OCI-LY1 (cell line): ENCODE measurements at regions not wholly inside any gene's neighbourhood (a gene's known extent, or its start where the extent isn't known, plus 50 kb on each side); places are given as distances from the start of the nearest gene placed in this dataset.

Experiments
- H2AFZ ChIP-seq: fragments of 200-600 bp; sonication (generic), shearing (Covaris generic); 2 replicates; pipeline ENCODE4 v1.6.0; 2014; ENCODE audit warnings: antibody characterized with exemption, mild to moderate bottlenecking, low read length
- H3F3A ChIP-seq: fragments of 200-600 bp; sonication (generic), shearing (Covaris generic); 2 replicates; pipeline ENCODE4 v1.6.0; 2014; ENCODE audit warnings: mild to moderate bottlenecking, antibody characterized with exemption, low read length, moderate library complexity; ENCODE audit not compliant: insufficient read depth
- H3K27ac ChIP-seq: fragments of 200-600 bp; sonication (generic); 2 replicates; pipeline ENCODE4 v1.5.1; 2014; ENCODE audit warnings: low read length, mixed run types, mild to moderate bottlenecking, low read depth; ENCODE audit not compliant: poor library complexity, severe bottlenecking
- H3K27me3 ChIP-seq: fragments of 200-600 bp; sonication (generic); 2 replicates; pipeline ENCODE4 v1.6.0; 2014; ENCODE audit warnings: antibody characterized with exemption, mild to moderate bottlenecking, low read length, moderate library complexity; ENCODE audit not compliant: insufficient read depth
- H3K36me3 ChIP-seq: fragments of 200-600 bp; sonication (generic); 2 replicates; pipeline ENCODE4 v1.6.1; 2014; ENCODE audit warnings: mild to moderate bottlenecking, antibody characterized with exemption, low read length, moderate library complexity, mixed read lengths; ENCODE audit not compliant: insufficient read depth
- H3K4me1 ChIP-seq: fragments of 200-600 bp; sonication (generic); 2 replicates; pipeline ENCODE4 v1.5.1; 2014; ENCODE audit warnings: mild to moderate bottlenecking, low read length, moderate library complexity; ENCODE audit not compliant: insufficient read depth, severe bottlenecking
- H3K4me2 ChIP-seq: fragments of 200-600 bp; sonication (generic), shearing (Covaris generic); 2 replicates; pipeline ENCODE4 v1.6.1; 2014; ENCODE audit warnings: low read length
- H3K4me3 ChIP-seq: fragments of 200-600 bp; sonication (generic); 2 replicates; pipeline ENCODE4 v1.5.1; 2014; ENCODE audit warnings: low read length, low read depth, mild to moderate bottlenecking, mixed read lengths; ENCODE audit not compliant: poor library complexity, severe bottlenecking
- H3K79me2 ChIP-seq: fragments of 200-600 bp; shearing (Covaris generic); 2 replicates; pipeline ENCODE4 v1.6.1; 2016; ENCODE audit warnings: mixed run types, low read length, mixed read lengths; ENCODE audit not compliant: insufficient read depth
- H3K9ac ChIP-seq: fragments of 200-600 bp; sonication (generic), shearing (Covaris generic); 2 replicates; pipeline ENCODE4 v1.6.1; 2014; ENCODE audit warnings: mild to moderate bottlenecking, low read length, mixed read lengths
- H3K9me2 ChIP-seq: fragments of 200-600 bp; sonication (generic), shearing (Covaris generic); 2 replicates; pipeline ENCODE4 v1.6.1; 2014; ENCODE audit warnings: low read depth, mild to moderate bottlenecking, low read length, mixed read lengths
- H3K9me3 ChIP-seq: fragments of 200-600 bp; shearing (Covaris generic); 2 replicates; pipeline ENCODE4 v1.6.1; 2014; ENCODE audit warnings: low read length, mixed read lengths
- H4K20me1 ChIP-seq: fragments of 200-600 bp; sonication (generic), shearing (Covaris generic); 2 replicates; pipeline ENCODE4 v1.6.0; 2016; ENCODE audit warnings: mild to moderate bottlenecking, low read length; ENCODE audit not compliant: insufficient read depth
- EZH2 ChIP-seq: fragments of 200-600 bp; sonication (generic), shearing (Covaris generic); IDR thresholded peaks from 2 replicates; pipeline ENCODE4 v1.8.0; 2017; ENCODE audit warnings: borderline replicate concordance, mixed run types, mild to moderate bottlenecking, antibody characterized with exemption, low read length, moderate library complexity, mixed read lengths
- TF ChIP-seq, protein P1 (sequence below): fragments of 200-600 bp; sonication (generic), shearing (Covaris generic); IDR thresholded peaks from 2 replicates; pipeline ENCODE4 v1.5.1; 2017; ENCODE audit warnings: mild to moderate bottlenecking, antibody characterized with exemption, low read length, moderate library complexity, mixed read lengths

DNA sequence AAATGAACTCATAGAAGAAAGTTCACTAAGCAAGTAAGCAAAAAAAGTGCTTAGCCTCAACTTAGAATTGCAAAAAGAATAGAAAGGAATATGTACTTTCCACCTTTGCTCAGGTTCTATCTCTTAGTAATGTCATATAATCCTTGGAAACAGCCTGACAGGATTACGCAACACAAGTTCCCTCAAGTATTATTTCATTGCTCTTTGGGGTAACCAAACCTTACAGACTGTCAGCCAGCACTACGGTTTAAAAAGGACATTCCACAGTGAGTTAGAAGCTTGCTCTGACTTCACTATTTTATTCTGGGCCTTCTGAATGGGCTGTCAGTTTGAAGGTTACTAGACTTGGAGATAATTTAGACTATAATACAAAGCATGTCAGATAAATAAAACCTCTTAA lies 264.0 kb downstream of the ATXN7L3B start:
- Histone ChIP-seq H3F3A (no peaks in the 10 kb centered on the region), H3K27ac (no peak overlapping the region), H3K36me3 (no peaks in the 10 kb centered on the region), H3K27me3 (no peaks in the 10 kb centered on the region), H3K4me1 (no peaks in the 10 kb centered on the region), H3K9me2 (no peaks in the 10 kb centered on the region), H4K20me1 (no peaks in the 10 kb centered on the region), H3K4me3 (no peak overlapping the region), H3K79me2 (no peaks in the 10 kb centered on the region), H3K9ac (no peak overlapping the region), H2AFZ (no peak overlapping the region), H3K4me2 (no peak overlapping the region), H3K9me3 (no peaks in the 10 kb centered on the region)
- TF ChIP-seq, protein P1, sequence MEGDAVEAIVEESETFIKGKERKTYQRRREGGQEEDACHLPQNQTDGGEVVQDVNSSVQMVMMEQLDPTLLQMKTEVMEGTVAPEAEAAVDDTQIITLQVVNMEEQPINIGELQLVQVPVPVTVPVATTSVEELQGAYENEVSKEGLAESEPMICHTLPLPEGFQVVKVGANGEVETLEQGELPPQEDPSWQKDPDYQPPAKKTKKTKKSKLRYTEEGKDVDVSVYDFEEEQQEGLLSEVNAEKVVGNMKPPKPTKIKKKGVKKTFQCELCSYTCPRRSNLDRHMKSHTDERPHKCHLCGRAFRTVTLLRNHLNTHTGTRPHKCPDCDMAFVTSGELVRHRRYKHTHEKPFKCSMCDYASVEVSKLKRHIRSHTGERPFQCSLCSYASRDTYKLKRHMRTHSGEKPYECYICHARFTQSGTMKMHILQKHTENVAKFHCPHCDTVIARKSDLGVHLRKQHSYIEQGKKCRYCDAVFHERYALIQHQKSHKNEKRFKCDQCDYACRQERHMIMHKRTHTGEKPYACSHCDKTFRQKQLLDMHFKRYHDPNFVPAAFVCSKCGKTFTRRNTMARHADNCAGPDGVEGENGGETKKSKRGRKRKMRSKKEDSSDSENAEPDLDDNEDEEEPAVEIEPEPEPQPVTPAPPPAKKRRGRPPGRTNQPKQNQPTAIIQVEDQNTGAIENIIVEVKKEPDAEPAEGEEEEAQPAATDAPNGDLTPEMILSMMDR, result no peak

DNA sequence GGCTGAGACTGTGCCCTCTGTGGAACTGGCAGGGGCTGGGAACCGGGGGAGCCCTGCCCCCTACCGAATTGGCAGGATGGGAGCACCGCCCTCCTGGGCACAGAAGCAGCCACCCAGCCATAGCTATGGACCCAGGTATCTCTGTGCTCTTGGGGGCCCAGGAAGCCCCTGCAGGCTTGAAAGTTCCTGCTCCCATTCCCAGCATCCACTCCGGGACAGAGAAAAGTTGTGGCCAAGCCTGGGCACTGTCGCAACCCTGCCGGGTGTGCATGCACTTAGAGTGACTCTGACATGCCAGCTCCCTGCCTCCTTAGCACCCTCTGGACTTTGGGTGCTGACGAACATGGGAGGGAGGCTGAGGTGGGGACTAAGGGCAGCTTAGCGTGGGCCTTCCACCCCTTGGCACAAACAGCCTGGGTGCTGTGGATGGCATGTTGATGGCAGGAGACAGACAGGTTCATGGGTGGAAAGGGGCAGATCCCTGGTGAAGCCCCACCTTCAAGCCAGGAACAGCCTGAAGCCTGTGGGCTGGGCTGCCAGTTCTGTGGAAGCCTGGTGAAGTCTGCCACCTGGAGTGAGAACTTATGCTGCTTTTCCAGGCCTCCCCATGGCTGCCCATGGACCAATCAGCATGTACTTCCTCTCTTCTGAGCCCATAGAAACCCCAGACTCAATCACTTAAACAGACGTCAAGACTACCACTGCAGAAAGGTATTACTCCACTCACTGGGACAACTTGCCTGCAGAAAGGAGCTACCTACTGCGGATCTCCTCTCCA lies 279.0 kb downstream of the ATXN7L3B start:
- H3K27ac ChIP-seq, result no peak overlapping the region
- H3F3A ChIP-seq, result no peaks in the 10 kb centered on the region
- no peaks in the 10 kb centered on the region for H3K79me2 ChIP-seq
- H3K4me1 ChIP-seq, result no peaks in the 10 kb centered on the region
- no peaks in the 10 kb centered on the region for H3K36me3 ChIP-seq
- no peaks in the 10 kb centered on the region for H4K20me1 ChIP-seq
- H3K9me3 ChIP-seq, result no peaks in the 10 kb centered on the region
- H3K27me3 ChIP-seq, result no peaks in the 10 kb centered on the region
- TF ChIP-seq, protein P1, result no peak
- TF ChIP-seq EZH2, result no peak
- H3K4me2 ChIP-seq, result no peak overlapping the region
- H2AFZ ChIP-seq, result no peak overlapping the region
- H3K9ac ChIP-seq, result no peak overlapping the region
- H3K9me2 ChIP-seq, result no peaks in the 10 kb centered on the region
- no peak overlapping the region for H3K4me3 ChIP-seq

DNA sequence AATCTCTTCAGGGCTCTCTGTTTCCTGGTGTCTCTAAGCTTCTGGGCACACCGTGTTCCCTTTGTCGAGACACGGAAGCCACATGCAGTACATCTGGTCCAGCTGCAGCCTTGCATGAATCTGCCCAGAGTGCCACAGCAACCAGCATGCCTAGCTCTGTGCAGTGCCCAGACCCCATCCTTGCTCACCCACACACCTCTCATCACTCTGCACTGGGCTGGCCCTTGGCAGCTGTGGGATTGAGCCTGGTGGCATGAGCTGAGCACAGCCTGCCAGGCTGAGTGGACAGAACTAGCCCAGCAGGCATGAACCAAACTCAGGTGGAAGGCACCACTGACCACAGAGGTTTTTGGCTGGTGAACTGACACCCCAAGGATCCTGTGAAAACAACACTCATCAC lies 279.9 kb downstream of the ATXN7L3B start:
- H3K4me3 ChIP-seq, result no peak overlapping the region
- no peak overlapping the region for H3K9ac ChIP-seq
- H3F3A ChIP-seq, result no peaks in the 10 kb centered on the region
- no peak overlapping the region for H3K4me2 ChIP-seq
- no peaks in the 10 kb centered on the region for H3K9me3 ChIP-seq
- TF ChIP-seq EZH2, result no peak
- TF ChIP-seq, protein P1, result no peak
- no peaks in the 10 kb centered on the region for H3K36me3 ChIP-seq
- no peaks in the 10 kb centered on the region for H3K4me1 ChIP-seq
- H3K27me3 ChIP-seq, result no peaks in the 10 kb centered on the region
- no peak overlapping the region for H2AFZ ChIP-seq
- no peaks in the 10 kb centered on the region for H4K20me1 ChIP-seq
- no peak overlapping the region for H3K27ac ChIP-seq
- no peaks in the 10 kb centered on the region for H3K79me2 ChIP-seq
- H3K9me2 ChIP-seq, result no peaks in the 10 kb centered on the region
